ENCODE measurements at regions not wholly inside any gene's neighbourhood (a gene's known extent, or its start where the extent isn't known, plus 50 kb on each side); places are given as distances from the start of the nearest gene placed in this dataset.

- intact Hi-C loops (cut with DNase I): no loop called here
- ATAC-seq (ENCODE audit: poor library complexity): peak; percentile 85
- peak; percentile 78 for DNase-seq
Measured at GRCh38 chr2:128379021-128380015, 60.6 kb upstream of the HS6ST1 start.

GRCh38 chr2:128380061-128380889 is 61.6 kb upstream of the HS6ST1 start:
- DNase-seq (no peak), ATAC-seq (ENCODE audit: poor library complexity) (no peak)
- intact Hi-C loops (cut with DNase I): no loop called here

- intact Hi-C loops (cut with DNase I): no loop called here
- DNase-seq (no peak), ATAC-seq (ENCODE audit: poor library complexity) (no peak)
Measured at GRCh38 chr2:128380961-128381938, 62.6 kb upstream of the HS6ST1 start.

- DNase-seq: no peak
- intact Hi-C loops (cut with DNase I): no loop called here
- no peak for ATAC-seq (ENCODE audit: poor library complexity)
Measured at GRCh38 chr2:128384446-128384845, 65.8 kb upstream of the HS6ST1 start.

- no peak for ATAC-seq (ENCODE audit: poor library complexity)
- no peak for DNase-seq
- intact Hi-C loops (cut with DNase I): no loop called here
Measured at GRCh38 chr2:128384956-128385355, 66.3 kb upstream of the HS6ST1 start.

GRCh38 chr2:128385365-128385764 is 66.7 kb upstream of the HS6ST1 start:
- DNase-seq (no peak), ATAC-seq (ENCODE audit: poor library complexity) (no peak)
- intact Hi-C loops (cut with DNase I): no loop called here

- intact Hi-C loops (cut with DNase I): no loop called here
- DNase-seq (no peak), ATAC-seq (ENCODE audit: poor library complexity) (no peak)
Measured at GRCh38 chr2:128386066-128386465, 67.4 kb upstream of the HS6ST1 start.

GRCh38 chr2:128388499-128388941 is 69.9 kb upstream of the HS6ST1 start:
- no peak for DNase-seq
- intact Hi-C loops (cut with DNase I): no loop called here
- no peak for ATAC-seq (ENCODE audit: poor library complexity)

- intact Hi-C loops (cut with DNase I): no loop called here
- ATAC-seq (ENCODE audit: poor library complexity): no peak
Measured at GRCh38 chr2:128389388-128390086, 70.9 kb upstream of the HS6ST1 start.

GRCh38 chr2:128390256-128390990 is 71.8 kb upstream of the HS6ST1 start:
- DNase-seq: no peak
- intact Hi-C loops (cut with DNase I): no loop called here
- no peak for ATAC-seq (ENCODE audit: poor library complexity)

More at GRCh38 chr2:128389388-128390086, 70.9 kb upstream of the HS6ST1 start:
- no peak for DNase-seq

GRCh38 chr2:128390991-128391630 is 72.4 kb upstream of the HS6ST1 start:
- ATAC-seq (ENCODE audit: poor library complexity) (no peak), DNase-seq (no peak)
- intact Hi-C loops (cut with DNase I): no loop called here

- intact Hi-C loops (cut with DNase I): no loop called here
- ATAC-seq (ENCODE audit: poor library complexity) (no peak), DNase-seq (no peak)
Measured at GRCh38 chr2:128391679-128392078, 73.0 kb upstream of the HS6ST1 start.

- DNase-seq (no peak), ATAC-seq (ENCODE audit: poor library complexity) (no peak)
- intact Hi-C loops (cut with DNase I): no loop called here
Measured at GRCh38 chr2:128392207-128392606, 73.5 kb upstream of the HS6ST1 start.

- DNase-seq: no peak
- intact Hi-C loops (cut with DNase I): no loop called here
- no peak for ATAC-seq (ENCODE audit: poor library complexity)
Measured at GRCh38 chr2:128394007-128394730, 75.5 kb upstream of the HS6ST1 start.

- ATAC-seq (ENCODE audit: poor library complexity) (no peak), DNase-seq (no peak)
- intact Hi-C loops (cut with DNase I): no loop called here
Measured at GRCh38 chr2:128395196-128395595, 76.5 kb upstream of the HS6ST1 start.
